Stimulated activated CD8-positive, alpha-beta memory T cell treated with anti-CD3 and anti-CD28 coated beads, Interleukin-12 subunit alpha, Interleukin-12 subunit beta, amount 100 ng/mL, for 24 hours (primary cell): ENCODE measurements at regions not wholly inside any gene's neighbourhood (a gene's known extent, or its start where the extent isn't known, plus 50 kb on each side); places are given as distances from the start of the nearest gene placed in this dataset.
"Not testable (repeated sequence)": the region's sequence is repeated elsewhere in the genome, so short reads cannot be mapped to it uniquely, and the experiment has no call there.

Source experiments
- DNase-seq: peaks from one replicate; pipeline ENCODE4 v3.0.0-alpha.2; 2020; ENCODE audit errors: extremely low read depth

- no peak for DNase-seq
Measured at GRCh38 chr15:57767481-57767880, 61.0 kb downstream of the POLR2M start.

DNA sequence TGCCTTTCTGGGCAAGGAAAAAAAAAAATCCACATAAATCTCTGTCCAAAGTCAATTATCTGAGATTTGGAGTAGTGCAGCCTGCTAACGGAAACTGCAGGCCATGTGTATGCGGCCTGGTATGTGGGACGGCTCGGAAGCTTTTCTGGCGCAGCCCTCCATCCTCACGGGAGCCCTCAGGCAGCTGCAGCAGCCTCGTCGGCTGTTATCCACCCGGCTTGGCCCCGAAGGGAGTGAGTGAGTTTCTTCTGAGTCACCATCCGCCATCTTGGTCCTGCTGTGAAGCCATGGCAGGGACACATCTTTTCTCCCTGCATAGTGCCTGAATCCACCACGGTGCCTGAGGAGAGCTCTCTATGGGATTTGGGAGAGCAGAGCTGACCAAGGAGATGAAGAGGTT, 62.8 kb downstream of the POLR2M start:
- no peak for DNase-seq

GRCh38 chr15:57770495-57770894, 64.0 kb downstream of the POLR2M start:
- DNase-seq, result no peak

GRCh38 chr15:57772223-57772957, 65.9 kb downstream of the POLR2M start:
- no peak for DNase-seq

DNA sequence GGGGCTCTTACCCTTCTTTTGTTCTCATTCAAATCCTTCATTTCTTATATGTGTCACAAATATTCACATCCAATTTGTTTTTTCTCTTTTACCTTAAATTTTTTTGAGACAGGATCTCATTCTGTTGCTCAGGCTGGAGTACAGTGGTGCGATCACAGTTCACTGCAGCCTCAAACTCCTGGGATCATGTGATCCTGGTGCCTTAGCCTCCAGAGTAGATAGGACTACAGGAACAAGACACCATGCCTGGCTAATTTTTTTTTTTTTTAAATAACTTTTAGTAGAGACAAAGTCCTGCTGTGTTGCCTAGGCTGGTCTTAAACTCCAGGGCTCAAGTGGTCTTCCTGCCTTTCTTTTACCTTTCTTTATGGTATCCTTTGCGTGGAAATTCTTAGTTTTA, 66.5 kb downstream of the POLR2M start:
- no peak for DNase-seq

DNA sequence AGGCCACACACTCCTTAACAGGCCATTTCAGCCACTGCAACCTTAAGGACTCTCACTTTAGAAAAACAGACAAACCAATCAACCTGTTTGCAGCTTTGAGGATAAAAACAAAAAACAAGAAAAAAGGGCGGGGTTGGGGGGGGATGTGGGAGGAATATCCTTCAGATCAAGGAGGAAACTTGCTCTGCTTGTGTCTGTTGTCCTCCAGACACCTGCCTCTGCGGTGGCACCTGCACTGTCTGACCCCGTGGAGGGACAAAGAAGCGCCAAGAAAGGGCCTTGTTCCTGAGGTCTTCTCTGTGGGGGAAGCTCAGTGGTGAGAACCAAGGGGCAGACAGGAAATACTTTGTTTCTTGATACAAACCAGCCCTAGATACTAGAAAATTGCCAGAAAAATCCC, 70.5 kb downstream of the POLR2M start:
- DNase-seq, result no peak

- DNase-seq, result no peak
Measured at GRCh38 chr15:57780471-57780870, 74.0 kb downstream of the POLR2M start.

- DNase-seq, result no peak
Measured at GRCh38 chr15:57782731-57783130, 76.2 kb downstream of the POLR2M start.

DNA sequence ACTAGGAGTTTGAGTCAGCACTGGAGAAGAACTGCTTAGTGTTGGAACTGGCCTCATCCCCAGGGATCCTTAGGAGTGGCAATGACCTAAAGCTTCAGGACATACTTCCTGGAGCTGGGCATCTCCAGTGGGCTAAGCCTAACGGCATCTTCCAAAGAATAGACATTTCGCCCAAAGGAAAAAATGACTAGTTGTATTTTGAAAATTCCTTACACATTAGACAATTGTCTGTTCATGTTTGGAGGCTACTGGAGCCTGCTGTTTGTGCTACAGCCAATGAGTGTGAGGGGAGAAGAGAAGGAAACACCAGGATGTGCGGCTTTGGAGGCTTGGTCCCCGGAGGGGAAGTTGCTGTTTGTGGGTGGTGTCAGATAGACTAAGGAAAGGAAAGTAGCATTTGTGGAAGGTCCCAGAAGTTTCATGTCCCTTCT, 77.6 kb downstream of the POLR2M start:
- DNase-seq, result no peak

GRCh38 chr15:57785039-57785438, 78.5 kb downstream of the POLR2M start:
- DNase-seq, result no peak

- no peak for DNase-seq
Measured at GRCh38 chr15:57785959-57786358, 79.4 kb downstream of the POLR2M start.

- no peak for DNase-seq
Measured at GRCh38 chr15:57789225-57789624, 82.7 kb downstream of the POLR2M start.

- DNase-seq, result no peak
Measured at GRCh38 chr15:57792724-57793449, 86.4 kb downstream of the POLR2M start.

- no peak for DNase-seq
Measured at GRCh38 chr15:57795261-57795660, 88.7 kb downstream of the POLR2M start.

DNA sequence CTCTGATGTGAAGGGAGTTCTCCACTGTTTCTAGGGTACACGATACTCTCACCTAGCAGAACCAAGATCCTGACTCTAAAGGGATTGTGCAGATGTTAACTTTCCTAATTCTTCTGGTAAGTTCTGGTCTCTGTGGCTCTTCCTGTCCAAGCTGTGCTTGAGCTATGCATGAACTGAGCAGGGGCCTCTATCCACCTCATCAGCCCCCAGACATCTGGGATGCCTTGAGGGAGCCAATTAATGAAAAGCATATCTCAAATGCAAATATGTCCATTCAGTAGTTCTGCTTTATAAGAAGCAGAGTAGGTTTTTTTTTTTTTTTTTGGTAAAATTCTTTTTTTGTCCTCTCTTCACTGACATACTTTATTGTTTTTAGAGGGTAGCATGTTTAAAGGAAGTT, 89.6 kb downstream of the POLR2M start:
- DNase-seq, result no peak

DNA sequence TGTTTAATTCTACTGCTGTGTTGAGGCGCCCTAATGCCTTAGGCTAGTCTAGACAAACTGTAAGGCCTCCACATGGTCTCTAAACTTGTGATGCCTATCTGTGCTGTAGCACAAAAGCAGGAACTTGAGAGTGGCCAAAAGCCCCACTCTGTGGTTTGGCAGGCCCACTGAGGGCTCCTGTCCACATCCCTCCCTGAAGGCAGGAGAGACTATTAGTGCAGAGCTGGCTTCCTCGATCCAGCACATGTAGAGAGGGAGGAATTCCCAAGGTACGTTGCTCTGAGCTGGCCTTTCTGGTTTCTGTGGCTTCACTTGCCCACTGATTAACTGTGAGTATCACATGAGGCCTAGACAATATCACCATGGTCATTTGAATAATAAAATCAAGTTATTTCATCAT, 90.6 kb downstream of the POLR2M start:
- DNase-seq, result no peak

DNA sequence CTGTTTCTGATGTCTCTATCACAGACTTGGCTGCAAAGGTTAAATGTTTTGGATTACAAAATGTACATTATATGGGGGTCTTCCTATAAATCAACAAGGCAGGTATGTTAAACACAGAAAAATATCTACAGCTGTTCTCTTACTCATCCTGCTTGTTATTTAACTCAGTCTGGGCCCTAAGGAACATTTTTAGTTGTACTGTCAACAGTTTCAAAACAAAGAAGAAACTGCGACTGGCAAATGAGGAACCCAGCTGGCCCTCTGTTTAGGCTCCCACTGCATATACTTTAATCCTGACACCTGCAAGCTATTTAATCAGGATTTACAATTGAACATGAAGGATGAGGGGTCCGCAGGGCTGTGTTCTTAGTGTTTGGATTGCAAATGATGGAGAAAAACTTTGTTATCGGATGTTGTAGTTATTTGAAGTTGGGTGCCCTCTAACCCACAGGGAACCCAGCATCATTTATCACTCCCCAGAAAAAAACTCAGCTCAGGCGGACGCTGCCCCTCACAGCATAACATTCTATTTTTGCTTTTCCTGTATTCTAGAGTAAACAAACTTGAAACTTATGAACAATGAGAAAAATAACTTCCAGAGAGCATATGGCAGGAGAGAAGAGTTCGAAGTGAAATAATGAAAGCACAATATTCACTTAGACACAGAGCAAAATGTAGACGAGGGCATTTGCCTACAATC, 91.2 kb downstream of the POLR2M start:
- DNase-seq, result no peak

DNA sequence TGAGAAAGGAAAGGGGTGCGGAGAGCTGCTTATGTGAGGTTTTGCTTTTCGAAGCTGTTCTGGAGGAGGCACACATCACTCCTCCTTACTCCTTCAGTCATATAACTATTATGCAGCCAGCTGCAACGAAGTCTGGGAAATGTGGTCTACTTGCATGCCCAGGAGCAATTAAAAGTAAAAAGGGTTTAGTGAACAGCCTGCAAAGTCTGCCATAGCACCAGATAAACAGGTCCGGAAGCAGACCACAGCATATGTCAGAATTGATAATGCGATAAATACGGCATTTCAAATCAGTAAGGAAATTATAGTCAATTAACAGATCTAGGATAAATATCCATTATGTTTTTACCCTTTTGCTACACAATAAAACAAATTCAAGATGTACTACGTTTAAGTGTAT, 99.5 kb downstream of the POLR2M start:
- DNase-seq, result no peak

GRCh38 chr15:57809285-57809684, 102.8 kb downstream of the POLR2M start:
- not testable (repeated sequence) for DNase-seq

DNA sequence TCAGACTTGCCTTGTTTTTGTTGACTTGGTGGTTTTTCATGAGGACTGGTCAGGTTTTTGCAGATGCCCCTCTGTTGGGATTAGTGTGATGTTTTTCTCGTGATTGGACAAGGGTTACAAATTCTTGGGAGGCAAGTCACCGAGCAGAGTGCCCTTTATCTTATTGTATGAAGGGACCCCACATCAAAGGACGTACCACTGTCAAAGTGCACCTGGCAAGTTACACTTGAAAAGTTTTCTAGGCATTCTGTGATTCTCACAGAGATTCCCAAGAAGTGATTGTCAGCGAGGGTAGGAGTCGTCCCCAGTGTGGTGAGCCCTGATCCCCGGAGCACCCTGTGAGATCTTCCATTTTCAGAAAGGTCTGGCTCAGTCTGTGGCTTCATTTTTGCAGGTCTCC, 110.1 kb downstream of the POLR2M start:
- DNase-seq, result no peak

- no peak for DNase-seq
Measured at GRCh38 chr15:57819646-57820045, 113.1 kb downstream of the POLR2M start.

DNA sequence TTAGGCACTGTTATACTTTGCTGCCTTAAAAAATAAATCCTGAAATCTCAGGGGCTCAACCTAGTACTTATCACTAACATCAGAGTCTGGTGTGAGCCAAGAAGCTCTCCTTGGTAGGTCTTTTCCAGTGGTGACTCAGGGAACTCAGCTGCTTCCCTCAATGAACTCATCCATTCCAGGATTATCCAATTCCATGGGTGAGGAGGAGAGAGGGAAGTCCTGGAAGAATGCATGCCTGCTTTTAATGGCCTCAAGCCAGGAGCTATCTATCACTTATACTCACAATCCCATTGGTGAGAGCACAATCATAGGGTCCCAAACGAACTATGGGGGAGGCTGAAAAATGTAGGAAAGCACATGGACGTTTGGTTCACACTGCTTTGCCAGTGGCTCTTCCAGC, 113.6 kb downstream of the POLR2M start:
- no peak for DNase-seq

- no peak for DNase-seq
Measured at GRCh38 chr15:57821826-57822225, 115.3 kb downstream of the POLR2M start.
